ENCODE measurements at regions not wholly inside any gene's neighbourhood (a gene's known extent, or its start where the extent isn't known, plus 50 kb on each side); places are given as distances from the start of the nearest gene placed in this dataset.

GRCh38 chr1:244234009-244234643 lies 183.0 kb downstream of the ZBTB18 start:
- Histone ChIP-seq H4K20me1 (ENCODE audit: control insufficient read depth, insufficient read depth, low read depth, low read length) (no peaks in the 10 kb centered on the region), H3K27ac (ENCODE audit: low read depth, low read length) (no peak overlapping the region), H3K4me3 (ENCODE audit: low read length) (no peak overlapping the region), H3K9me3 (ENCODE audit: control insufficient read depth, insufficient read depth, low read length) (no peaks in the 10 kb centered on the region), H3K36me3 (ENCODE audit: control insufficient read depth, low read length) (no peaks in the 10 kb centered on the region), H3K4me2 (ENCODE audit: low read length) (no peak overlapping the region), H3K4me1 (ENCODE audit: control insufficient read depth, low read length) (no peaks in the 10 kb centered on the region), H3K9me2 (replicated peaks; ENCODE audit: control insufficient read depth, low read length) (no peaks in the 10 kb centered on the region), H3F3A (ENCODE audit: control insufficient read depth, insufficient read depth) (no peaks in the 10 kb centered on the region), H3K27me3 (ENCODE audit: control insufficient read depth, low read length) (no peaks in the 10 kb centered on the region), H3K79me2 (ENCODE audit: control insufficient read depth, low read length) (no peaks in the 10 kb centered on the region)
- TF ChIP-seq EZH2phosphoT487 (IDR thresholded peaks at IDR 0.05; ENCODE audit: borderline replicate concordance, low read length), result no peak
- no peak for TF ChIP-seq CTCF (IDR thresholded peaks at IDR 0.05; ENCODE audit: low read depth, low read length, poor library complexity, severe bottlenecking)

GRCh38 chr1:244235157-244235556 lies 184.1 kb downstream of the ZBTB18 start:
- H3K79me2 ChIP-seq (ENCODE audit: control insufficient read depth, low read length), result no peaks in the 10 kb centered on the region
- TF ChIP-seq EZH2phosphoT487 (IDR thresholded peaks at IDR 0.05; ENCODE audit: borderline replicate concordance, low read length) (no peak), CTCF (IDR thresholded peaks at IDR 0.05; ENCODE audit: low read depth, low read length, poor library complexity, severe bottlenecking) (no peak)
- H3K27me3 ChIP-seq (ENCODE audit: control insufficient read depth, low read length), result no peaks in the 10 kb centered on the region

GRCh38 chr1:244236101-244236500 lies 185.0 kb downstream of the ZBTB18 start:
- no peak overlapping the region for H3K4me2 ChIP-seq (ENCODE audit: low read length)
- no peaks in the 10 kb centered on the region for H3K36me3 ChIP-seq (ENCODE audit: control insufficient read depth, low read length)
- H3K4me1 ChIP-seq (ENCODE audit: control insufficient read depth, low read length), result no peaks in the 10 kb centered on the region
- H3F3A ChIP-seq (ENCODE audit: control insufficient read depth, insufficient read depth), result no peaks in the 10 kb centered on the region
- no peaks in the 10 kb centered on the region for H3K9me2 ChIP-seq (replicated peaks; ENCODE audit: control insufficient read depth, low read length)
- H4K20me1 ChIP-seq (ENCODE audit: control insufficient read depth, insufficient read depth, low read depth, low read length), result no peaks in the 10 kb centered on the region
- H3K27me3 ChIP-seq (ENCODE audit: control insufficient read depth, low read length), result no peaks in the 10 kb centered on the region
- no peak overlapping the region for H3K27ac ChIP-seq (ENCODE audit: low read depth, low read length)
- H3K9me3 ChIP-seq (ENCODE audit: control insufficient read depth, insufficient read depth, low read length), result no peaks in the 10 kb centered on the region
- H3K4me3 ChIP-seq (ENCODE audit: low read length), result no peak overlapping the region
- TF ChIP-seq CTCF (IDR thresholded peaks at IDR 0.05; ENCODE audit: low read depth, low read length, poor library complexity, severe bottlenecking) (no peak), EZH2phosphoT487 (IDR thresholded peaks at IDR 0.05; ENCODE audit: borderline replicate concordance, low read length) (no peak)
- H3K79me2 ChIP-seq (ENCODE audit: control insufficient read depth, low read length), result no peaks in the 10 kb centered on the region

More at GRCh38 chr1:244235157-244235556, 184.1 kb downstream of the ZBTB18 start:
- H3K4me2 ChIP-seq (ENCODE audit: low read length), result no peak overlapping the region
- no peaks in the 10 kb centered on the region for H3F3A ChIP-seq (ENCODE audit: control insufficient read depth, insufficient read depth)
- no peaks in the 10 kb centered on the region for H3K36me3 ChIP-seq (ENCODE audit: control insufficient read depth, low read length)
- H3K9me3 ChIP-seq (ENCODE audit: control insufficient read depth, insufficient read depth, low read length), result no peaks in the 10 kb centered on the region
- H4K20me1 ChIP-seq (ENCODE audit: control insufficient read depth, insufficient read depth, low read depth, low read length), result no peaks in the 10 kb centered on the region
- H3K27ac ChIP-seq (ENCODE audit: low read depth, low read length), result no peak overlapping the region
- no peaks in the 10 kb centered on the region for H3K9me2 ChIP-seq (replicated peaks; ENCODE audit: control insufficient read depth, low read length)
- H3K4me1 ChIP-seq (ENCODE audit: control insufficient read depth, low read length), result no peaks in the 10 kb centered on the region
- no peak overlapping the region for H3K4me3 ChIP-seq (ENCODE audit: low read length)
